HG03378 (cell line): ENCODE measurements at regions not wholly inside any gene's neighbourhood (a gene's known extent, or its start where the extent isn't known, plus 50 kb on each side); places are given as distances from the start of the nearest gene placed in this dataset.

Experiments used
- ATAC-seq: cut with Tn5 transposase; IDR thresholded peaks from one replicate; pipeline ENCODE4 v1.9.1; 2021; ENCODE audit warnings: mild to moderate bottlenecking, moderate library complexity; ENCODE audit not compliant: unreplicated experiment

GRCh38 chr9:18330401-18331309, 143.3 kb upstream of the ADAMTSL1 start:
- ATAC-seq = no peak

GRCh38 chr9:18331310-18331684, 142.7 kb upstream of the ADAMTSL1 start:
- ATAC-seq = no peak

GRCh38 chr9:18331808-18332209, 142.1 kb upstream of the ADAMTSL1 start:
- ATAC-seq = no peak

GRCh38 chr9:18333157-18333556, 140.8 kb upstream of the ADAMTSL1 start:
- no peak for ATAC-seq

GRCh38 chr9:18335825-18336224, 138.1 kb upstream of the ADAMTSL1 start:
- ATAC-seq = no peak

GRCh38 chr9:18338042-18338441, 135.9 kb upstream of the ADAMTSL1 start:
- no peak for ATAC-seq

- ATAC-seq = no peak
Measured at GRCh38 chr9:18343784-18344183, 130.2 kb upstream of the ADAMTSL1 start.

- ATAC-seq = no peak
Measured at GRCh38 chr9:18346745-18347144, 127.2 kb upstream of the ADAMTSL1 start.

- ATAC-seq = no peak
Measured at GRCh38 chr9:18347386-18348082, 126.4 kb upstream of the ADAMTSL1 start.

- ATAC-seq = no peak
Measured at GRCh38 chr9:18348083-18348475, 125.9 kb upstream of the ADAMTSL1 start.

- no peak for ATAC-seq
Measured at GRCh38 chr9:18349530-18349929, 124.4 kb upstream of the ADAMTSL1 start.

- no peak for ATAC-seq
Measured at GRCh38 chr9:18350036-18350435, 123.9 kb upstream of the ADAMTSL1 start.

- ATAC-seq = no peak
Measured at GRCh38 chr9:18350995-18351595, 122.9 kb upstream of the ADAMTSL1 start.

GRCh38 chr9:18352711-18353110, 121.2 kb upstream of the ADAMTSL1 start:
- no peak for ATAC-seq

- no peak for ATAC-seq
Measured at GRCh38 chr9:18353473-18353872, 120.5 kb upstream of the ADAMTSL1 start.

- ATAC-seq = no peak
Measured at GRCh38 chr9:18357321-18357720, 116.6 kb upstream of the ADAMTSL1 start.

GRCh38 chr9:18358325-18358724, 115.6 kb upstream of the ADAMTSL1 start:
- ATAC-seq = no peak

- ATAC-seq = no peak
Measured at GRCh38 chr9:18359335-18359734, 114.6 kb upstream of the ADAMTSL1 start.

- no peak for ATAC-seq
Measured at GRCh38 chr9:18360005-18360404, 113.9 kb upstream of the ADAMTSL1 start.

GRCh38 chr9:18361646-18362045, 112.3 kb upstream of the ADAMTSL1 start:
- ATAC-seq = no peak

- ATAC-seq = no peak
Measured at GRCh38 chr9:18362166-18362565, 111.8 kb upstream of the ADAMTSL1 start.
